Lower leg skin (tissue), 3 donors: ENCODE measurements at regions not wholly inside any gene's neighbourhood (a gene's known extent, or its start where the extent isn't known, plus 50 kb on each side); places are given as distances from the start of the nearest gene placed in this dataset.

Source experiments
- CTCF ChIP-seq, 3 donors: fragments of 450-650 bp; IDR thresholded peaks; one replicate each; pipeline ENCODE4 v1.5.1; 2016; ENCODE audit warnings: antibody characterized with exemption in 3 of 3, mild to moderate bottlenecking in 3 of 3, moderate library complexity in 2 of 3
- POLR2A ChIP-seq, 2 donors: fragments of 450-650 bp; IDR thresholded peaks; one replicate each; pipeline ENCODE4 v1.6.1; 2016 to 2017; ENCODE audit warnings: antibody characterized with exemption in 2 of 2, mild to moderate bottlenecking in 1 of 2, moderate library complexity in 1 of 2

- TF ChIP-seq CTCF (IDR thresholded peaks at IDR 0.05) (no peak), POLR2A (IDR thresholded peaks at IDR 0.05) (no peak)
Measured at GRCh38 chr10:124217906-124218804, 124.8 kb upstream of the CHST15 start.
